SHP77 (cell line): ENCODE measurements at regions not wholly inside any gene's neighbourhood (a gene's known extent, or its start where the extent isn't known, plus 50 kb on each side); places are given as distances from the start of the nearest gene placed in this dataset.
A peak's percentile ranks its signal among the peaks of the same experiment; 100 is the strongest.
"Not testable (repeated sequence)": the region's sequence is repeated elsewhere in the genome, so short reads cannot be mapped to it uniquely, and the experiment has no call there.

Source experiments
- DNase-seq, 2 experiments: peaks; one replicate each; lab custom pipeline; 2025; lab: John Stamatoyannopoulos, UW

- no peak for DNase-seq
Observed at GRCh38 chr9:104980039-104980654, 52.2 kb upstream of the ABCA1 start.

GRCh38 chr9:104981543-104982129 is 53.7 kb upstream of the ABCA1 start:
- no peak for DNase-seq

GRCh38 chr9:104982543-104982942 is 54.6 kb upstream of the ABCA1 start:
- DNase-seq: no peak

- DNase-seq: no peak
Observed at GRCh38 chr9:104983491-104983890, 55.5 kb upstream of the ABCA1 start.

- no peak for DNase-seq
Observed at GRCh38 chr9:104984121-104984520, 56.2 kb upstream of the ABCA1 start.

- DNase-seq: no peak
Observed at GRCh38 chr9:104984542-104984941, 56.6 kb upstream of the ABCA1 start.

GRCh38 chr9:104984948-104985347 is 57.0 kb upstream of the ABCA1 start:
- DNase-seq: no peak

- DNase-seq: no peak
Observed at GRCh38 chr9:104986096-104986495, 58.1 kb upstream of the ABCA1 start.

- DNase-seq: no peak
Observed at GRCh38 chr9:104987743-104988142, 59.8 kb upstream of the ABCA1 start.

- DNase-seq: no peak
Observed at GRCh38 chr9:104988539-104988938, 60.6 kb upstream of the ABCA1 start.

- peak; percentile 39 to 59 for DNase-seq
Observed at GRCh38 chr9:104991144-104991953, 63.4 kb upstream of the ABCA1 start.

GRCh38 chr9:104992659-104993058 is 64.7 kb upstream of the ABCA1 start:
- DNase-seq: no peak

GRCh38 chr9:104993291-104993963 is 65.5 kb upstream of the ABCA1 start:
- peak; percentile 10 to 53 for DNase-seq

GRCh38 chr9:104997536-104997935 is 69.6 kb upstream of the ABCA1 start:
- no peak for DNase-seq

GRCh38 chr9:104999136-104999535 is 71.2 kb upstream of the ABCA1 start:
- DNase-seq: no peak

GRCh38 chr9:105000529-105000928 is 72.6 kb upstream of the ABCA1 start:
- DNase-seq: not testable (repeated sequence)

GRCh38 chr9:105004466-105005090 is 76.6 kb upstream of the ABCA1 start:
- no peak for DNase-seq

GRCh38 chr9:105005186-105005585 is 77.2 kb upstream of the ABCA1 start:
- no peak for DNase-seq

GRCh38 chr9:105006514-105006913 is 78.6 kb upstream of the ABCA1 start:
- no peak for DNase-seq

- DNase-seq: no peak
Observed at GRCh38 chr9:105007143-105007542, 79.2 kb upstream of the ABCA1 start.

- DNase-seq: not testable (repeated sequence)
Observed at GRCh38 chr9:105010089-105010488, 82.1 kb upstream of the ABCA1 start.

GRCh38 chr9:105021917-105022316 is 94.0 kb upstream of the ABCA1 start:
- DNase-seq: no peak
